Activated CD8-positive, alpha-beta memory T cell treated with anti-CD3 and anti-CD28 coated beads for 4 hours (primary cell): ENCODE measurements at regions not wholly inside any gene's neighbourhood (a gene's known extent, or its start where the extent isn't known, plus 50 kb on each side); places are given as distances from the start of the nearest gene placed in this dataset.

Source experiments
- DNase-seq, 2 donors: peaks; one replicate each; pipeline ENCODE4 v3.0.0-alpha.2; 2020; ENCODE audit warnings: low read depth in 2 of 2

DNA sequence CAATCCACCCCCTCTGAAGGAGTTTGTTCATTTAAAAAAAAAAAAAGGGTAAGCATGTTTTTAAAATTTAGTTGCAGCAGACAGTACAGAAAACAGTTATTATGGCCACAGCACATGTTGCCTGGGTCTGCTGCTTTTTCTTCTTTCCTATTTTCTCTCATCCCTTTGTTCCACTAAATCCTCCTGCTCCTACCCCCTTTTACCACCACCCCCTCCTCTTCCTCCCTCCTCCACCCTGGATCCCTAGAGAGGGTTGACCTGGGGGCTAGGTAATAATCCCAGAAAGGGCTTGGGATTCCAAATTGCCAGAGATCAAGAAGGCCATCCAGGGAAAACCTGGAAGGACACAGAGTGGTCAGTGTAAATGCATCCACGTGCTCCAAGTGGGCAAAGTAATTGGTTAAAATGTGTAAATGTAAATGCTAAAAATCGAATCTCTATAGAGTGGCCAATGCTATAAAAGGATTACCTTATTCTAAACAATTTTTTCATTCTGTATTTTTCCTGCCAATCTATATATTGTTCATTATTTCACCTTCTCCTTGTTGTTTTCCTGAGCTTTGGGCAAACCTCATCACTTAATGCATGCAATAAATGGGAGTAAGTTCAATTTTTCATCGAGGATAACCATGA, 89.0 kb upstream of the PIK3CG start:
- no peak for DNase-seq

DNA sequence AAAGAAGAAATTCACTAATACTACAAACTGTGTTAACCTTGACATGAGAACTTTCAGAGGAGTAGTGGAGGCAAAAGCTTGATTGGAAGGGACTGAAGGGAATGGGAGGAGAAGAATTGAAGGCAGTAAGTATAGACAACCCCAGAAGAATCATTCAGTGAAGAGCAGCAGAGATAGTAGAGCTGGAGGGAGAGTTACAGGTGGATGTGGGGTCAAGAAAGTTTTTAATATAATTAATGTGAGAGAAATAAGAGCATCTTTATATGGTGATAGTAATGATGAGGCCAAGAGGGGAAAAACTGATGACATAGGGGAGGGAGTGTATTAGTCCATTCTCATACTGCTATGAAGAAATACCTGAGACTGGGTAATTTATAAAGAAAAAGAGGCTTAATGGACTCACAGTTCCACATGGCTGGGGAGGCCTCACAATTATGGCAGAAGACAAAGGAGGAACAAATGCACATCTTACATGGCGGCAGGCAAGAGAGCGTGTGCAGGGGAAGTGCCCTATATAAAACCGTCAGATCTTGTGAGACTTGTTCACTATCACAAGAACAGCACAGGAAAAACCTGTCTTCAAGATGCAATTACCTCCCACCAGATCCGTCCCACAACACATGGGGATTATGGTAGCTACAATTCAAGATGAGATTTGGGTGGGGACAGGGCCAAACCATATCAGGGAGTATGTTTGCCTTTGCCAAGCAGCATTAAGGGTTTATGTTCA, 88.3 kb upstream of the PIK3CG start:
- DNase-seq, result no peak

DNA sequence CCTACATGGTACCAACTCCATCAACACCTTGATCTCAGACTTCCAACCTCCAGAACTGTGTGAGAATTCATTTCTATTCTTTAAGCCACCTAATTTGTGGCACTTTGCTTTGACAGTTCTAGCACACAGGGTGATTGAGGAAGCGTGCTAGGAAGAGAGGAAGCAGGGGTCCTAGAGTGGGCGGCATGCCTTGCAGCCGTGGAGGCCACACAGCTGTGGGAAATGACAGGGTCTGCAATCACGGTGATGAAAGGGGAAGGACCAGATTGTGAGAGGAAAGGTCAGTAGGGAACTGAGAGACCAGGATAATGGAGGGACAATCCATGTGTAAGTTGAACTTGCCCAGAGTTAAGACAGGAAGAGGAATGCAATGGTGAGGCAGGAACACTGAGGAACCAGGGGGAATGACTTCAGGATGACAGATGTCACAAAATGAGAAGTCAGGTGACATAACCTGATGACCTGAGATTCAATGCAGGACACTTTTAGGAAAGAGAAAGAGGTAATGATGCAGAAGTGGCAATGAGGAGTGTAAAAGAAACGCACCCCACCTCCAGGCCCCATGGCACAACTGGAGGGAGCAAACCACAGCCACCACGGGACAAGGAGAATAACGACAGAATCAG, 87.3 kb upstream of the PIK3CG start:
- DNase-seq, result no peak

DNA sequence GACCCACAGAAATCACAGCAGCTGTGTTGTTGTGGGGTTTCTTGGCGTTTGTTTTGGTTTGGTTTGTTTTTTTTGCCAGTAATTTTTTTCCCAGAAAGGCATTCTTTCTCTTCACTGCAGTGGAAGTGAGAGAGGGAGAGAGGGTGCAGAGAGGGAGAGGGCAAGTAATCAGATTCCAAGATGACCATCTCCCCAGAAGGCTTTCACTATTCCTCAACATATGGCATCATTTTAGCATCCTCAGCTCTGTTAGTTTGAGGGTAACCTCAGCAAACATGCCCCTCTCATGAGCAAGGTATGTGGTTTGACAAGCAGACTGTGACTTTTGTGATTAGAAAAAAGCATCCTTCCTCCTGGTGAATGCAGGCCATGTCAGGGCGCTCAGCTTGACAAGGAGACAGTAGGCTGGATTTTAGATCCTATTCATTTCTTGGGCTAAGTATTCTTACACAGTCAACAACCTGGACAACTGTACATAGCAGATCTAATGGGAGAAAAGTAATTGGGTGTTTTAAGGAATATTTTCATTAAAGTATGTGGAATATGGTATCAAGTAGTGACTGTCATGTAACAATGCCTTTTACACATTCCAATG, 86.3 kb upstream of the PIK3CG start:
- no peak for DNase-seq

DNA sequence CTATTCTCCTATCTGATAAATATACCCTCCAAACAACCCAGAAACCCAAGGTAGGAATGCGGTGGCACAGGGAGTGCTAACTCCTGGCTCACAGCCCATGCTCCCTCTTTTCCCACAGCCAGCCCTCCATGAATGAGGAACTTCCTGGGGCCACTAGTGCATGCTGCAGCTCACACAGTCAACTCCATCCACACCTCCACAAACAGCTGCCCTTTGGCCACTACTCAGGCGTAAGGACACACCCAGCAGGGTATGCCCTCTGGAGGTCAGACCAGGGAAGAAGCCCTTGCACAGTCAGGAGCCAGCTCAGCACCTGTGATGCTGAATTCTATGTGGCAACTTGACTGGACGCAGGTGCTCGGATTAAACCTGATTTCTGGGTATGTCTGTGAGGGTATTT, 85.2 kb upstream of the PIK3CG start:
- DNase-seq, result no peak

DNA sequence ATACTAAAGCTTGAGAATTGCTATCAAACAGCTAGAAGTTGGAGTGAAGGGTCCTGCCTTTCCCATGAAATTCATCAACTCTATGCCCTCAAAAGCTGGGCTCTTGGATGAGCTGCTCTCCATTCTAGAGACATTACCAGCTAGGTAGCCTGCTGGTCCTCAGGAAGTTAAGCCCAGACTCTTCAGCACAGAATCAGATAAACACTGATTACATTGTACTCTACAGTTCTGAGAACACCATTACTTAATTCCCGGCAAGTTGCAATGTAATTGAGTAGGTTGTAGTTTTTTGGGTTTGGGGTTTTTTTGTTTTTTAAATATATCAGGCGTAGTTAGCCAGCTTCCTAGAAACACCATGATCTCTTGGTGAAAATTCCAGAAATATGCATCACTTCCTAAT, 84.1 kb upstream of the PIK3CG start:
- DNase-seq, result no peak

DNA sequence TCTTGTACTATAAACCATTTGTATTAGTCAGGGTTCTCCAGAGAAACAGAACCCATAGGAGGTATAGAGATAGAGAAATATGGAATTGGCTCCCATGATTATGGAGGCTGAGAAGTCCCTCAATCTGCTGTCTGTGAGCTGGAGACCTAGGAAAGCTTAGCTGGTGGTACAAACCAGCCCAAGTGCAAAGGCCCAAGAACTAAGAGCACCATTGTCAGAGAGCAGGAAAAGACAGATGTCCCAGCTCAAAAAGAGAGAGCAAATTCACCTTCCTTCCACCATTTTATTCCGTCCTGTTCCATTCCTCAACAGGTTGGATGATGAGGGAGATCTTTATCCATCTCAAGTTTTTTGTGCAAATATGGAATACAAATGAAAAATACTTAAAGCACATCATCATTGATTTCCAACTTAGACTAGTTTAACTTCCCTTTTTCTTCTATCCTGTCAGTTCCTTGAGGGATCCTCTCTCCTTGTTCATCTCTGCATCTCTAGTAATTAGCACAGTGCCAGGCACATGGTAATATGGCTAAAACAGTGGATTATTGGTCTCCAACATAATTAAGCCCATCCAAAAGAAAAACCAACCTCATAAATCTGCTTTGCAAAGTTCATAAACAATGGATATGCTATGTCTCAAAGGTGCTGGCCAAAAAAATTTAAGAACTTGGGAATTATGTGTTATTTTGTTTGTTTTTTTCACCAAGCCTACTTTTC, 83.1 kb upstream of the PIK3CG start:
- no peak for DNase-seq

DNA sequence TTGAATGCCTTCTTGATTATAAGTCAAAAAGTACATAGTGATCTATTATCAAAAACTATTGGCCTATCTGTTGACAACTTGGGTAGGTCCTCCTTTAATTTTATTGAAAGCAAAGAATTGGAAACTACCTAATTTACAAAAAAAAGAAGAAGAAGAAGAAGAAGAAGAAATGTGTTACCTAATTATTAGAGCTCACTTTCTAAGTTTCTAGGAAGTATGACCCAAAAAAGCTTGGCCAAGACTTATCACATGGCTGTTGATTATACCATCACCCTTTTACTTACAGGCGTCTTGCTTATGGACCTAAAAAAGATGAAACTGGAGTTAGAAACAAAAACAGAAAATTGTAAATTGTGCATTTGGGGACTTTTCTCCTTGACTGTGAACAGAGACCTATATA, 81.8 kb upstream of the PIK3CG start:
- no peak for DNase-seq

DNA sequence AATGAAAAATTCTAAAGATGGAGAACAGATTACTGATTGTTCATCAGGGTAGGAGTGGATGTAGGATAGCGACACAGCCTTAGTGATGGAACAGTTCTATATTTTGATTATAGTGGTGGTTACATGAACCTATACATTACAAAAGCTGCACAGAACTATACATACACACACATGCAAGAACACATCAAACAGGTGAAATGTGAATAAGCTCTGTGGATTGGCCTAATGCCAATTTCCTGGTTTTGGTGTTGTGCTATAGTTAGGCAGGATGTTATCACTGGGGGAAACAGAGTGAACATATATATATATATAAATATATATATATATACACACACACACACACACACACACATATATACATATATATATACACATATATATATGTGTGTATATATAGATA, 76.4 kb upstream of the PIK3CG start:
- DNase-seq, result no peak

DNA sequence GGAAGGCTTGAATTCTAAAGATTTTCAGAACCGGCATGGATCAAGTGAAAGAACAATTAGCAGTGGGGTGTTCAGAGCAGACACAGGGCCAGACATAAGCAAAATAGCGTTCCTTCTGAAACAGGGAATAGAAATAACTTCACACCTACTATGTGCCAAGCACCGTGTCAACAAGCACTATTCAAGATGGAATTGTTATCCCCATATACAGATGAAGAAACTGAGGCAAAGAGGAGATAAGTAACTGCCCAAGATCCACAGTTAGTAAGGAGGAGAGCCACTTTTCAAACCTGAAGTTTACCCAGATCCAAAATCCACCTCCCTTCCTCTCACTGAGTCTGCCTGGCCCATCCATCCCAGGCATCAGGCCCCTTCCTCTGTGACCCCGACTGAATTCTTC, 73.6 kb upstream of the PIK3CG start:
- DNase-seq, result no peak

DNA sequence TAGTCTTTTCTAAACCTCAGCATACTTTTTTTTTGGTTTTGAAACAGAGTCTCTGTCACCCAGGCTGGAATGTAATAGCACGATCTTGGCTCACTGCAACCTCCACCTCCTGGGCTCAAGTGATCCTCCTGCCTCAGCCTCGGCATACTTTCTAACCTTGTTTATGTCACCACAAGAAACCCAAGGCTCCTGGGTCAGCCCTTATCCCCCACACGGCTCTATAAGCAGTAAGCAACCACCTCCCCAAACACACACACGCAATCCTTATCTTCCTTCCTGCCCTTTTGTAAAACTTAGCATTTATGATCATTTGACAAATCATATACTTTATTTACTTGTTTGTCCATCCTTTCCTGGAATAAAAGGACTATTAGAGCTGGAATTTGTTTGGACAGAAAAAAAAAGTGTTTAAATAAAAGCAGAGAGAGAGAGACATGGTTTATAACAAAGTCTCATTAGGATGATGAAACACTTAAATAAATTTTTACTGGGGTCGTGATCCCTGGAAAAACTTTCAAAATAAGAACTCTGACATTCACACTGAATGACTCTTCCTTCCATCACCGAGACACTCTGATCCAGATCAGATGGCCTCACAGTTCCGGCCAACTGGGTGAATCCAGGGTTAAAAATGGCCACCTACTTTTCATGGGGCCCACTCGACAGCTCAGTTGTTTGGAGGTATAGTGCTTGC, 72.7 kb upstream of the PIK3CG start:
- no peak for DNase-seq

DNA sequence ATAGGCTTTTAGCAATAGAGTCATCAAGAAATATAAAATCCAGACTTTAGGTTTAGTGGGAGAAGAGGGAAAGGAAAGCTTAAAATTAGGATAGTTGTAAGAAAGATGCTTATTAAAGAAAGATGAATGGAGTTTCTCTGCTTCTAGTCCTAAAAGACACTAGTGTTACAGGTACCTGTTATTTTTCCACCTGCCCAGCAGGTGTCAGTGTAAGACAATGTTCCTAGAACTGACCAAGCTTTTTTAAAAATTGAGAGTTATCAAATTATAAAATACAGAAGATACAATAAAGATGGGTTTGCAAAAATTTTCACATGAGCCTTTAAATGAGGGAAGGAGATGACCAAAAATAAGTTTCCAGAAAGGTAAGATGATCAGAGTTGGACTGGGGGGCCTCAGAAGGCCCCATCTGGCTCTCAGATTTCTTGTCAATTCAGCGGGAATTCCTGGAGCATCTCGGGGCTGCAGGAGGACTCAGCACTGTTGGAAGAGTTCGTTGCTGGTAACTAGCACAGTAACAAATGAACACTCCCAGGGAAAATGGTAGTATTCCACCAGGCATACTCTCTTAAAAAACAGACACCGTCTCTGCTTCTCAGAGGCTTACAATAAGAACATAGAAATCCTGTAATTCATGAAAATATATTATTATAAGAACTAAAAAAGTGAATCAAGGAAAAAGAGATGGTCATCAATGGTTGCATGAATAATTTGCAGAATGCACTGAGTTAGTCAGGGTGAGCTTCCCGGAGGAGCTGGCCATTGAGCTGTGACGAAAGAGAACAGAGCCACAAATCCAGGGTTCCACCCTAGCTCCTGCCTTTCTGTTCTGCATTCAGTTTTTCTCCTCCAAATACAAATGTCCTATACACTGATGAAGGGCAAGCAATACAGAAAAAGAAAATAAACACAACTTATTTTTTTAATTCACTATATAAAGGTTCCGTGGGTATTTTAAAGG, 71.8 kb upstream of the PIK3CG start:
- DNase-seq, result no peak

DNA sequence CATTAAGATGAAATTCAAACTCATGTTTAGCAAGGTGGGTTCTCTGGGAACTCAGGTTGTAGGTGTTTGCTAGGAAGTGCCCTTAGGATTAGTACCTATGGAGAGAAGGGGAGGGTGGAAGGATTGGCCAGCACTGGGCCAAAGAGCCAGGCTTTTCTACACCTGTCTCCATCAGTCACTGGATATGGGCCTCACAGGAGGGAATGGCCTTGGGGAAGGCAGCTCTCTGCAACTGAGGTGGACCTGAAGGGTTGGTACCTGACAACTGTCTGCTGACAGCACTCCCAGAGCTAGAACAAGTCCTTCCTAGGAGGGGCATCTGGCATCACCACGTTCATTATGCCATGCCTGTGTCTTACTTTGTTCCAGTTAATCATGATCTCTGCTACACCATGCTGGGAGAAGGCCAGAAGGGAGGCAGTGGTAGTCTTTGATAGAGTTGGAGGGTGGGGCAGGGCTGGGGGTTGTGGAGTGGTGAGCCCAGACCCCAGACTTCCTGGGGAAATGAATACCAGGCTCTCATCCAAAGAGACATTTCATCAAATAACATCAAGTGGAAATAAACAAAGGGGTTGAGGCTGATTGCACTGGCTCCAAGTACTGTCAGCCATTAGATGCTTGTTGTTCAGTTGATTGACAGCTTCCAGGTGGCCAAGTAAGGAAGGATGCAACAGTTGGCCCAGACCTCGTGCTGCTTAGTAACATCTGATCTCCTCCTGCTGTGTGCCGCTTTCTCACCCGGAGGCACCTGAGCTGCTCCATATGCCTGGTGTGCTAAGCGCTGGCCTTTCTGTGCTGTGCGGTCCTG, 70.6 kb upstream of the PIK3CG start:
- no peak for DNase-seq

DNA sequence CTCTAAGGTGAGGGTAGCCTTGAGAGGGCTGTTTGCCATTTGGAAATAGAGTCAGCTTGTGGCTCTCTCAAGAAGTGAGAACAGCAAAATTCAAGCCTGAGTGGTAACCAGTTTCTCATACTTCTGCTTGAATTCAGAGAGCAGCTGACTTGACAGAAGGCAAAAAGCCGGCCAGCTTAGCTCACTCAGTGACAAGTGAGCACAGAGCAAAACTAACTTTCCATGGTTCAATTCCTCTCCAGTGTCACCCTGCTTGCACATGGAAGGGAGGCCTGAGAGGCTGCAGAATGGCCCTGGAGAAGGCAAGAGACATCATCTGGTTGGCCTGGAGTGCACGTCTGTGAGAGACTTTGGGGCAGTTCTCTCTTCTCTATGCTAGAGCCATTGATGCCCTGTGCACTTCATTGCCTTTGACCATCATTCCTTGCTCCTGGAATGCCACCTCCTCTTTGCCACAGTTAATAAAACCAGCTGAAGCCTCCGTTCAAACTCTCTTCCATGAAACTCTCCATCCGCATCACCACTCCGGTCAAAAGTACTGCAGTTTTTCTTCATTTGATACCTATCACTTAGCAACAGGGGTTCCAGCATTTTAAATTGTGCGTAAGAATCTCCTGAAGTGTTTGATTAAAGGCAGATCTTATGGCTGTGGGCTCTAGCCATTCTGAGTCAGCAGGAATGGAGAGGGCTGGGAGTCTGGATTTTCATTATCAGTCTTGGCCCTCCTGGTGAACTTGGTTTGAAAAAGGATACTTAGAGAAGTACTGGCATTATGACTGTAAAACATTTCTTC, 69.8 kb upstream of the PIK3CG start:
- no peak for DNase-seq

DNA sequence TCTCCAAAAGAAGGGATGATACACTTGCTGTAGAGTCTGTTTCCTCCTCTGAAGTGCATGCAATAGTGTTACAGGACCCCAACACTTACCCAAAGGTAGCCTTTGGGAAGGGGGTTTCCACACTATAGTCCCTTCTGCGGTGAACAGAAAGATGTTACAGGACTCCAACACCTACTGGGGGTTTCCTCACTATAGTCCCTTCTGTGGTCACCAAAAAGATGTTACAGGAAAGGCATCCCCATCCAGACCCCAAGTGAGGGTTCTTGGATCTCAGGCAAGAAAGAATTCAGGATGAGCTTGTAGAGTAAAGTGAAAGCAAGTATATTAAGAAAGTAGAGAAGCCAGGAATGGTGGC, 69.2 kb upstream of the PIK3CG start:
- no peak for DNase-seq

DNA sequence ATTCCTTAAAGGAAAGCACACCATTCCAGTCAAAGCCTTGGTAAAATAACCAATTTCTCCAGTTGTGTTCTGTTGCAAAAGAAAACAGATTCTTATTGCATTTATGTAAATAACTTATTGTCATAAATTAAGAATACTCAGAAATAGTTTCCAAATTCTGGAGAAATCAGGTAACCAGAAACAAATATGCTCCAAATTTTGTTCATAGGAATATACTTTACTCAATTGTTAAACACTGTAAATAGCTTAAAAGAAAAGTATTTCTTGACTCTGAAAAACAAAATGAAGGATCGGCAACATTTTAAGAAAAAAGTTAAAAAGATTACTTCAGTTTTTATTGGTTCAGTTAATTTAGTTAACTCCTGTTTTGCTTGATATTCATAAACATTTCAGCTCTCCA, 67.1 kb upstream of the PIK3CG start:
- no peak for DNase-seq

DNA sequence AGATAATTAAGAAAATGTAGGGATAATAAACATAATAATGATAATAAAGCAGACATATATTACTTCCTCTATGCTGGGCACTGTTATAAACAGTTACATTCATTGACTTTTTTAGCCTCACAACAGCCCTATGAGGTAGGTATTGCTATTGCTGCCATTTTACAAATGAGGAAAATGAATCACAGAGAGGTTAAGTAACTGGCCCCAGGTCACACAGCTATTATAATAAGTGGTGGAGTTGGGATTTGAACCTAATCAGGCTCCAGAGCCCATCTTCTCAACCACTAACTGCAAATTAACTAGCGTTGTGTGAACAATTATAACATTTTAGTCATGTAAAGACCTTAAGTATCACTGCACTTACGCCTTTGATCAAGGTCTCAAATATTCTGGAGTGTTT, 62.5 kb upstream of the PIK3CG start:
- DNase-seq, result no peak

DNA sequence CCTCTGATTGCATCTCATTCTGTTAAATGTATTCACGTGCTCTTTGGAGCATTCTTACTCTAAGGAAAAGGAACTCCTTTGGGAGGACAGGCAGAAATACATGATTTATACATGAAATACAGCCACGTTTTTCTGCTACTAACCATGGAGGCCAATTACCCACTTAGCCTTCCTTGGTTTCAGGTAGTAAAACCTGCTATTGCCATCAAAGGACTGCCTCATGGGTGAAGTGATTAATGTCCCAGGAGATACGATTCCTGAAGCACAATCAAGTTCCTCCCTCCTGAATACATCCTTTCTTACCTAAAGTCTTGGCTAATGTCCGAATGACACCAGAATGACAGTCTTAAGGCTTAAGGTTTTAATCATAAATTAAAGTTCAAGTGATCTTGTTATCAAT, 58.5 kb upstream of the PIK3CG start:
- no peak for DNase-seq

DNA sequence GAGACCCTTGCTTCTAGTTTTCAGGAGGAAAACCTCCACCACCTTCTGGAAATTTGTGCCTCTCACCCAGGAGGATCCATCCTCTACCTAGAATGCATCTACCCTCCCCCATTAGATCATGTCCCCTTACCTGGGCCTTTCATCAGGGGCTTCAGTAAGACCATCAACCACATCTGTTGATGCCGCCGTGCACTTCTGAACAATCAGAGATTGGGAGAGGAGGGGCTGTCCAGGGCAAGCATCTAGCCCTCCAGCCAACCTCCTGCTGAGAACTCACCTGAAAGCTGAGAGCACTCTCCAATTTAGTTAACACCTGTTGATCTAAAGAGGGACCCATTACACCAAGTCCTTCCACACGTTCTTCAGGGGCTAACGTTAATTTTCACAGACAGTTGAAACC, 57.6 kb upstream of the PIK3CG start:
- DNase-seq, result no peak
